Peyer's patch (tissue), 4 donors: ENCODE measurements at regions not wholly inside any gene's neighbourhood (a gene's known extent, or its start where the extent isn't known, plus 50 kb on each side); places are given as distances from the start of the nearest gene placed in this dataset.

ENCODE experiments used
- CTCF ChIP-seq, 6 experiments: fragments of 450-650 bp in 4 of 6; fragments of 200-600 bp in 2 of 6; sonication (generic) in 1 of 6; IDR thresholded peaks; one replicate each; pipeline ENCODE4 v1.5.1; 2017 to 2019; ENCODE audit warnings: antibody characterized with exemption in 6 of 6, mild to moderate bottlenecking in 3 of 6, moderate library complexity in 1 of 6
- POLR2A ChIP-seq, 2 donors: fragments of 450-650 bp; IDR thresholded peaks; one replicate each; pipeline ENCODE4 v1.5.1; 2017; ENCODE audit warnings: antibody characterized with exemption in 2 of 2, mild to moderate bottlenecking in 2 of 2, moderate library complexity in 2 of 2

- no peak for TF ChIP-seq CTCF (IDR thresholded peaks at IDR 0.05)
- no peak for TF ChIP-seq POLR2A (IDR thresholded peaks at IDR 0.05)
Observed at GRCh38 chr13:107351305-107351704, 783.4 kb upstream of the ARGLU1 start.
